ENCODE measurements at regions not wholly inside any gene's neighbourhood (a gene's known extent, or its start where the extent isn't known, plus 50 kb on each side); places are given as distances from the start of the nearest gene placed in this dataset.
"Not testable (repeated sequence)": the region's sequence is repeated elsewhere in the genome, so short reads cannot be mapped to it uniquely, and the experiment has no call there.

DNA sequence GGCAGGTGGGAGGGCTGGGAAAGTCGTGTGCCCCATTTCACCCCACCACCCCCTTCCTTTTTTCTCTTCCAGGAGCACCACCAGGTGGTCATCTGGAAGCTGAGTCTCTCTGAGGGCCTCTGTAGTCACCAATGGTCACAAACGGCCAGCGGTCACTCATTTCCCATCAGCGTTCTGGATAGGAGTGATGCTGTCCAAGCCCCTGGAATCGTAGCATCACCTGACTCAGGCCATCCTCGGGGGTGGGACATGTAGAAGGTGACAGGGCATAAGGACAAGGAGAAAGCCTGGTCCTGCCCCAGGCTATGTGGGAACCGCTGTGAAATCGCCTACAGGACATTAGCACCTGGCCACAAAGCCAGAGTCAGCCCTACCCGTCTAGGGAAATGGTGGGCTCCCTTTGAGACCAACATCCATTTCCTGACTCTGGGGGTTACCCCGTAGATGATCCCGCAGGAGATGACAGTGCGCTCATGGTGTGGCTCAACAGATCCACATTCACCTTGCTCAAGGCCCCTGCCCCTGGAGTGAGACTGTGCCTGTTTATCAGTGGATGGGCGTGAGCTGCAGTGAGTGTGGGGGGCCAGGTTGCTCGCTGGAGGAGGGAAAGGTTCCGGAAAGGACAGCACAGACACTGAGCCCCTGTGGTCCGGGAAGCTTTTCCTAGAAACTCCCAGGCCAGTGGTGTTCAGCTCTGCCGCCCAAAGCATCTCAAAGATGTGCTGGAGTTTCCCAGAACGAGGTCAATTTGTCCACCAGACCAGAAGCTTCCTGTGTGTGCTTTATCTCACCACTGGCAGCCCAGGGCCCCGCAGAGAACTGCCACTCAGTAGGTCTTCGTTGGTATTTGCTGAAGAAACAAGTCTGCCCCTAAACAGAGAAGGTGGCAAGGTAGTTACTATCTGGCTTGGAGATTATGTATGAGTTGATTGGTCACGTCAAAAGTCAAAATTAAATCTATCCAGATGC lies 61.1 kb upstream of the UNC5A start:
- no peak for DNase-seq

DNA sequence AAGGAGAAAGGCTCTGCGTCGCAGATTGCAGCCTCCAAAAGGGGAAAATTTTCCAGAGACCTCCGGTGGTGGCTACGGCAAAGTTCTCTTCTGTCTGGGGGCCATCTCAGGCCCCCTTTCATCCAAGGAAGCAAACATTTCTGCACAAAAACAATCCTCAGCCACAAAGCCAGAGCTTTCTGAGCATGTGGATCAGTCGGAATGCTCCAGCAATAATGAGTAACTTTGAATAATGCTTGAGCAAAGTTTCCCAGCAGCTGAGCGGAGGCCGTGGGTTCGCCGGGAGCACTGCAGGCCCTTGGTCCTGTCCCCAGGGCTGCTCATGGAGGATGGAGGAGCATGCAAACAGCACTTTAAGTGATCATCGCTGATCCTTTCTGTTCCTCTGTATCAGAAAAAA lies 60.2 kb upstream of the UNC5A start:
- no peak for DNase-seq

DNA sequence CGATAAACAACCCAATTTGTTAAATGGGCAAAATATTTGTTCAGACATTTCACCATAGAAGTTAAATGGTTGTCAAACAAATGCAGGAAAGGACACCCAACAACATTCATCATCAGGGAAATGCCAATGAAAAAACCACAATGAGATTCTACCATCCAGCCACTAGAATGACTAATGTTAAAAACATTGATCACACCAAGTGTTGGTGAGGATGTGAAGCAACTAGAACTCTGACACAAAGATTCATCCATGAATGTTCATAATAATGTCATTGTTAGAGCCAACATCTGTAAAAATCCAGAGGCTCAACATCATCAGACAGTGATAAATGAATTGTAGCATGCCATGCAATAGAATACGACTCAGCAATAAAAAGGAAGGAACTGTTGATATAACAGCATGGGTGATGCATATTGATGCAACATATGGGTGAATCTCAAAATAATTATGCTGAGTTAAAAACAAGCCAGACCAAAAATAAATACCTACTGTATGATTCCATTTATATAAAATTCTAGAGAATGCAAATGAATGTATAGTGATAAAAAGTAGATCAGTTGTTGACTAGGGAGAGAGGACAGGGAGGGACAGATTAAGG lies 55.9 kb upstream of the UNC5A start:
- DNase-seq, result no peak

DNA sequence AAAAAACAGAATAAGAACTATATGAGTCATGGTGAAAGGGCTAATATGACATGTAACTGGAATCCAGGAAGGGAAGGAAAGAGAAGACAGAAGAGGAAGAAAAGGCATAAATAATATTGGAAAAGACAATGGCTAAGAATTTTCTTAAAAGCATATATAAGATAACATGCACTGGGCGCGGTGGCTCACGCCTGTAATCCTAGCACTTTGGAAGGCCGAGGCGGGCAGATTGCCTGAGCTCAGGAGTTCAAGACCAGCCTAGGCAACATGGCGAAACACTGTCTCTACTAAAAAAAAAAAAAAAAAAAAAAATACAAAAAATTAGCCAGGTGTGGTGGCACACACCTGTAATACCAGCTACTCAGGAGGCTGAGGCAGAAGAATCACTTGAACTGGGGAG lies 54.8 kb upstream of the UNC5A start:
- not testable (repeated sequence) for DNase-seq

DNA sequence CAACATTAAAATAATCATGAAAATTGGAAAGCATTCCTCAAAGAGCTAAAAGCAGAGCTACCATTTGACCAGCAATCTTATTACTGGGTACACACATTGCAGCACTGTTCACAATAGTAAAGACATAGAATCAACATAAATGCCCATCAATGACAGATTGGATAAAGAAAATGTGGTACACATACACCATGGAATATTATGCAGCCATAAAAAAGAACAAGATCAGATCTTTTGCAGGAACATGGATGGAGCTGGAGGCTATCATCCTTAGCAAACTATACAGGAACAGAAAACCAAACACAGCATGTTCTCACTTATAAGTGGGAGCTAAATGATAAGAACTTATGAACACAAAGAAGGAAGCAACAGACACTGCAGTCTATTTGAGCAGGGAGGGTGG lies 52.8 kb upstream of the UNC5A start:
- DNase-seq, result not testable (repeated sequence)
